SK-N-SH (cell line): ENCODE measurements at regions not wholly inside any gene's neighbourhood (a gene's known extent, or its start where the extent isn't known, plus 50 kb on each side); places are given as distances from the start of the nearest gene placed in this dataset.

ENCODE experiments used
- CTCF ChIA-PET: fragments of 300-600, 350-600 bp; formaldehyde crosslinking; extraction: SDS; loops from one replicate; lab custom pipeline; 2021; lab: Yijun Ruan, JAX
- POLR2A ChIA-PET: fragments of 350-600 bp; sonication (Branson Sonifier 250); formaldehyde crosslinking; extraction: SDS; loops from one replicate; lab custom pipeline; 2020; ENCODE audit warnings: antibody characterized with exemption, inconsistent platforms; lab: Yijun Ruan, JAX
- DNase-seq: peaks from one replicate; pipeline ENCODE4 v3.0.0; 2012
- H2AFZ ChIP-seq: fragments of 200-600 bp; sonication (generic); 2 replicates; pipeline ENCODE4 v1.8.1; 2016; ENCODE audit warnings: antibody characterized with exemption, mild to moderate bottlenecking, low read depth
- H3F3A ChIP-seq: fragments of 200-600 bp; sonication (generic); replicated peaks from 2 replicates; pipeline ENCODE3; 2016; ENCODE audit warnings: antibody characterized with exemption, mild to moderate bottlenecking; ENCODE audit not compliant: insufficient read depth
- H3K27ac ChIP-seq, 2 experiments: fragments of 200-500 bp in 1 of 2; fragments of 200-600 bp in 1 of 2; sonication (Bioruptor generic) in 1 of 2; sonication (generic), shearing (Covaris generic) in 1 of 2; 2 replicates each; pipeline versions ENCODE4 v1.5.1 to v1.6.1; 2014 to 2016; ENCODE audit warnings: low read depth in 2 of 2, inconsistent platforms in 1 of 2, low read length in 1 of 2, mild to moderate bottlenecking in 1 of 2, mixed read lengths in 1 of 2
- H3K27me3 ChIP-seq: fragments of 200-600 bp; sonication (generic), shearing (Covaris generic); 2 replicates; pipeline ENCODE4 v1.6.1; 2016; ENCODE audit warnings: mixed run types; ENCODE audit not compliant: insufficient read depth
- H3K36me3 ChIP-seq, 2 experiments: fragments of 200-500 bp in 1 of 2; fragments of 200-600 bp in 1 of 2; sonication (Bioruptor generic) in 1 of 2; sonication (generic) in 1 of 2; replicated peaks in 1 of 2; 2 replicates each; pipeline versions ENCODE3 to v1.5.1; 2014 to 2016; ENCODE audit warnings: low read length in 1 of 2, mild to moderate bottlenecking in 1 of 2; ENCODE audit not compliant: insufficient read depth in 2 of 2, control insufficient read depth in 1 of 2
- H3K4me1 ChIP-seq, 2 experiments: fragments of 200-500 bp in 1 of 2; fragments of 200-600 bp in 1 of 2; sonication (Bioruptor generic) in 1 of 2; sonication (generic), shearing (Covaris generic) in 1 of 2; 2 replicates each; pipeline versions ENCODE4 v1.5.1 to v1.6.1; 2014 to 2016; ENCODE audit warnings: low read depth in 1 of 2, low read length in 1 of 2, mixed run types in 1 of 2; ENCODE audit not compliant: insufficient read depth in 2 of 2, control insufficient read depth in 1 of 2
- H3K4me2 ChIP-seq: fragments of 200-600 bp; sonication (generic), shearing (Covaris generic); 2 replicates; pipeline ENCODE4 v1.6.1; 2017; ENCODE audit warnings: mixed run types
- H3K4me3 ChIP-seq, 2 experiments: fragments of 200-500 bp in 1 of 2; fragments of 200-600 bp in 1 of 2; sonication (Bioruptor generic) in 1 of 2; sonication (generic), shearing (Covaris generic) in 1 of 2; 2 replicates each; pipeline versions ENCODE4 v1.5.1 to v1.8.1; 2014 to 2016; ENCODE audit warnings: low read depth in 2 of 2, inconsistent platforms in 1 of 2, low read length in 1 of 2, mild to moderate bottlenecking in 1 of 2, mixed read lengths in 1 of 2, moderate library complexity in 1 of 2
- H3K79me2 ChIP-seq: fragments of 200-600 bp; sonication (generic); 2 replicates; pipeline ENCODE4 v1.8.1; 2017; ENCODE audit warnings: mild to moderate bottlenecking; ENCODE audit not compliant: insufficient read depth
- H3K9ac ChIP-seq: fragments of 200-600 bp; sonication (generic); 2 replicates; pipeline ENCODE4 v1.6.1; 2017; ENCODE audit warnings: mixed run types
- H3K9me2 ChIP-seq: fragments of 200-600 bp; sonication (generic); 2 replicates; pipeline ENCODE4 v1.6.1; 2017; ENCODE audit warnings: mixed run types
- H3K9me3 ChIP-seq: fragments of 200-600 bp; sonication (generic); 2 replicates; pipeline ENCODE4 v1.6.1; 2017; ENCODE audit warnings: mixed run types, mild to moderate bottlenecking, moderate library complexity
- H4K20me1 ChIP-seq: fragments of 200-600 bp; sonication (generic); 2 replicates; pipeline ENCODE4 v1.6.1; 2017; ENCODE audit warnings: mild to moderate bottlenecking, mixed run types; ENCODE audit not compliant: insufficient read depth
- FOXM1 ChIP-seq: IDR thresholded peaks from 2 replicates; pipeline ENCODE4 v1.4.0; 2012; ENCODE audit warnings: low read depth, mild to moderate bottlenecking
- JUND ChIP-seq: IDR thresholded peaks from 2 replicates; pipeline ENCODE4 v1.4.0; 2012
- MXI1 ChIP-seq: IDR thresholded peaks from 2 replicates; pipeline ENCODE4 v1.6.1; 2012; ENCODE audit warnings: mild to moderate bottlenecking, low read depth, low read length, improper control_type of control experiment
- RAD21 ChIP-seq: IDR thresholded peaks from 2 replicates; pipeline ENCODE4 v1.6.1; 2012; ENCODE audit warnings: mild to moderate bottlenecking, low read length
- RCOR1 ChIP-seq: fragments of 150-350 bp; IDR thresholded peaks from 2 replicates; pipeline ENCODE4 v1.6.1; 2017; ENCODE audit warnings: antibody characterized with exemption, low read length
- RFX5 ChIP-seq: IDR thresholded peaks from 2 replicates; pipeline ENCODE4 v1.6.1; 2012; ENCODE audit warnings: mild to moderate bottlenecking, improper control_type of control experiment, low read length
- SMC3 ChIP-seq: IDR thresholded peaks from 2 replicates; pipeline ENCODE4 v1.6.1; 2012; ENCODE audit warnings: low read depth, low read length, improper control_type of control experiment
- YY1 ChIP-seq: IDR thresholded peaks from 2 replicates; pipeline ENCODE4 v1.4.0; 2012; ENCODE audit warnings: low read depth, mild to moderate bottlenecking
- WGBS: methylation state at CpG from one replicate; pipeline ENCODE4 v1.1.6; 2017; ENCODE audit warnings: low lambda C conversion rate; 5-methylcytosine and 5-hydroxymethylcytosine counted together
- TF ChIP-seq, protein P1 (sequence below): fragments of 150-350 bp; IDR thresholded peaks from 2 replicates; pipeline ENCODE4 v1.6.1; 2017; ENCODE audit warnings: antibody characterized with exemption, low read length, low read depth, borderline replicate concordance
- TF ChIP-seq, protein P2 (sequence below): IDR thresholded peaks from 2 replicates; pipeline ENCODE4 v1.6.1; 2012; ENCODE audit warnings: mild to moderate bottlenecking, low read depth, low read length, moderate library complexity

DNA sequence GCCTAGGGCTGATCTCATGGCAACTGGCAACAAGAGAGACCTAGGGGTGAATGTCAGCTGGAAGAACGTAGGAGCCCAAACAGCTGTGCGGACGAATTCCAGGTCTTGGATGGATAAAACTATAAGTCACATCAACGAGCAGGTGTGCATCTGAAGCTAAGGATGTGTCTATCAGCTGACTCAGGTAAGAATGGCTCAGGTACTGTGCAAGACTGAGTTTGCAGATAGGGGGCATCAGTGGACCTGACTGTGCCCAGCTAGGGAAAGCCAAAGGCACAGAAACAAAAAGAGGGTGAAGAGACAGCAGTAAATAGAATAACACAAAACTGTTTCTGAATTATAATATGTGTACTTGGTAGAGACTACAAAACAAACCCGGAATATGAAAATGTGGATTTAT lies 357.3 kb downstream of the ZEB2 start:
- H4K20me1 ChIP-seq: no peaks in the 10 kb centered on the region
- 90% methylated on average over 5 of the region's 5 CpGs for WGBS
- no peak overlapping the region for H3K27ac ChIP-seq
- TF ChIP-seq, protein P1, sequence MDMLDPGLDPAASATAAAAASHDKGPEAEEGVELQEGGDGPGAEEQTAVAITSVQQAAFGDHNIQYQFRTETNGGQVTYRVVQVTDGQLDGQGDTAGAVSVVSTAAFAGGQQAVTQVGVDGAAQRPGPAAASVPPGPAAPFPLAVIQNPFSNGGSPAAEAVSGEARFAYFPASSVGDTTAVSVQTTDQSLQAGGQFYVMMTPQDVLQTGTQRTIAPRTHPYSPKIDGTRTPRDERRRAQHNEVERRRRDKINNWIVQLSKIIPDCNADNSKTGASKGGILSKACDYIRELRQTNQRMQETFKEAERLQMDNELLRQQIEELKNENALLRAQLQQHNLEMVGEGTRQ: no peak
- TF ChIP-seq RAD21 (peak; percentile 52), YY1 (no peak), MXI1 (no peak)
- TF ChIP-seq, protein P2, sequence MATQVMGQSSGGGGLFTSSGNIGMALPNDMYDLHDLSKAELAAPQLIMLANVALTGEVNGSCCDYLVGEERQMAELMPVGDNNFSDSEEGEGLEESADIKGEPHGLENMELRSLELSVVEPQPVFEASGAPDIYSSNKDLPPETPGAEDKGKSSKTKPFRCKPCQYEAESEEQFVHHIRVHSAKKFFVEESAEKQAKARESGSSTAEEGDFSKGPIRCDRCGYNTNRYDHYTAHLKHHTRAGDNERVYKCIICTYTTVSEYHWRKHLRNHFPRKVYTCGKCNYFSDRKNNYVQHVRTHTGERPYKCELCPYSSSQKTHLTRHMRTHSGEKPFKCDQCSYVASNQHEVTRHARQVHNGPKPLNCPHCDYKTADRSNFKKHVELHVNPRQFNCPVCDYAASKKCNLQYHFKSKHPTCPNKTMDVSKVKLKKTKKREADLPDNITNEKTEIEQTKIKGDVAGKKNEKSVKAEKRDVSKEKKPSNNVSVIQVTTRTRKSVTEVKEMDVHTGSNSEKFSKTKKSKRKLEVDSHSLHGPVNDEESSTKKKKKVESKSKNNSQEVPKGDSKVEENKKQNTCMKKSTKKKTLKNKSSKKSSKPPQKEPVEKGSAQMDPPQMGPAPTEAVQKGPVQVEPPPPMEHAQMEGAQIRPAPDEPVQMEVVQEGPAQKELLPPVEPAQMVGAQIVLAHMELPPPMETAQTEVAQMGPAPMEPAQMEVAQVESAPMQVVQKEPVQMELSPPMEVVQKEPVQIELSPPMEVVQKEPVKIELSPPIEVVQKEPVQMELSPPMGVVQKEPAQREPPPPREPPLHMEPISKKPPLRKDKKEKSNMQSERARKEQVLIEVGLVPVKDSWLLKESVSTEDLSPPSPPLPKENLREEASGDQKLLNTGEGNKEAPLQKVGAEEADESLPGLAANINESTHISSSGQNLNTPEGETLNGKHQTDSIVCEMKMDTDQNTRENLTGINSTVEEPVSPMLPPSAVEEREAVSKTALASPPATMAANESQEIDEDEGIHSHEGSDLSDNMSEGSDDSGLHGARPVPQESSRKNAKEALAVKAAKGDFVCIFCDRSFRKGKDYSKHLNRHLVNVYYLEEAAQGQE: no peak
- no peak overlapping the region for H3K9ac ChIP-seq
- POLR2A ChIA-PET: no interaction called here
- no peak for DNase-seq
- H3K4me2 ChIP-seq: no peak overlapping the region
- no peaks in the 10 kb centered on the region for H3K27me3 ChIP-seq
- no peaks in the 10 kb centered on the region for H3K4me1 ChIP-seq
- no peaks in the 10 kb centered on the region for H3K9me3 ChIP-seq
- peaks cover 8% of the 10 kb centered on the region for H3F3A ChIP-seq
- no peak overlapping the region; a peak in 1 of 4 replicates for H3K4me3 ChIP-seq
- CTCF ChIA-PET: interaction anchor here (1.0 kb wide), 2 partner anchors 25 to 1001 kb away, joined by 3 to 4 read pairs; no protein-coding TSS in a partner anchor
- H3K9me2 ChIP-seq: no peaks in the 10 kb centered on the region
- no peaks in the 10 kb centered on the region for H3K79me2 ChIP-seq
- no peaks in the 10 kb centered on the region for H3K36me3 ChIP-seq
- H2AFZ ChIP-seq: no peak overlapping the region

DNA sequence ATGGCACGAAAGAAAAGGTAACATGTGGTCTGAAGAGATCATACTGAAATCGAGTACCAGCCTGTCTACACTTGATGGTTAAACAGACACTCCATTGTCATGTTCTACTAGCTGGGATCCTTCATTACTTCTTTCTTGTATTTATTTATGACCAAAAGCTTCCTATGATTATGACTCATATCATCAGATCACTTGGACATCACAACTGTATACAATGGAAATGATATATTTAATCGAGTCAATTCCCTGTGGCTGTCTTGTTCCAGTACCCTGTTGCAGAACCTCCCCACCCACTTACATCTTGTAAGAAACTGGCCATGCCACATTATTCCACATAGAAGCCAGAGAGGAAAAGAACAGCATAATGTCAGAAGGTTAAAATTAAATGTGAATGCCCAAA lies 358.9 kb downstream of the ZEB2 start:
- POLR2A ChIA-PET: no interaction called here
- H3K27me3 ChIP-seq: no peaks in the 10 kb centered on the region
- TF ChIP-seq SMC3 (no peak), JUND (no peak), RCOR1 (no peak), RAD21 (no peak), FOXM1 (no peak), YY1 (no peak), RFX5 (no peak)
- TF ChIP-seq, protein P1: no peak
- TF ChIP-seq, protein P2: no peak
- H3F3A ChIP-seq: peaks cover 6% of the 10 kb centered on the region
- CTCF ChIA-PET: no interaction called here
- H4K20me1 ChIP-seq: no peaks in the 10 kb centered on the region
- H3K9me3 ChIP-seq: no peaks in the 10 kb centered on the region
- H3K9ac ChIP-seq: no peak overlapping the region
- no peaks in the 10 kb centered on the region; a peak in 1 of 4 replicates for H3K4me1 ChIP-seq
- H2AFZ ChIP-seq: no peak overlapping the region
- WGBS: 82% methylated on average over 3 of the region's 3 CpGs
- no peak overlapping the region for H3K4me2 ChIP-seq
- H3K79me2 ChIP-seq: no peaks in the 10 kb centered on the region
- H3K4me3 ChIP-seq: no peak overlapping the region
- no peaks in the 10 kb centered on the region for H3K9me2 ChIP-seq
- H3K36me3 ChIP-seq: no peaks in the 10 kb centered on the region
- H3K27ac ChIP-seq: no peak overlapping the region
- no peak for DNase-seq
